Prostate gland (tissue), 2 donors: ENCODE measurements at regions not wholly inside any gene's neighbourhood (a gene's known extent, or its start where the extent isn't known, plus 50 kb on each side); places are given as distances from the start of the nearest gene placed in this dataset.

Source experiments
- POLR2A ChIP-seq: fragments of 450-650 bp; IDR thresholded peaks from one replicate; pipeline ENCODE4 v1.6.1; 2016; ENCODE audit warnings: antibody characterized with exemption, mild to moderate bottlenecking
- POLR2AphosphoS5 ChIP-seq: sonication (generic); formaldehyde crosslinking; IDR thresholded peaks from one replicate; pipeline ENCODE4 v1.6.1; 2017; ENCODE audit warnings: antibody characterized with exemption
- TF ChIP-seq, protein P1 (sequence below), 4 experiments: fragments of 200-600 bp in 2 of 4; fragments of 450-650 bp in 2 of 4; sonication (generic) in 2 of 4; IDR thresholded peaks; 1 replicate in 3 of 4; 2 replicates in 1 of 4; pipeline ENCODE4 v1.5.1; 2016 to 2019; ENCODE audit warnings: antibody characterized with exemption in 4 of 4, mild to moderate bottlenecking in 2 of 4, moderate library complexity in 2 of 4

DNA sequence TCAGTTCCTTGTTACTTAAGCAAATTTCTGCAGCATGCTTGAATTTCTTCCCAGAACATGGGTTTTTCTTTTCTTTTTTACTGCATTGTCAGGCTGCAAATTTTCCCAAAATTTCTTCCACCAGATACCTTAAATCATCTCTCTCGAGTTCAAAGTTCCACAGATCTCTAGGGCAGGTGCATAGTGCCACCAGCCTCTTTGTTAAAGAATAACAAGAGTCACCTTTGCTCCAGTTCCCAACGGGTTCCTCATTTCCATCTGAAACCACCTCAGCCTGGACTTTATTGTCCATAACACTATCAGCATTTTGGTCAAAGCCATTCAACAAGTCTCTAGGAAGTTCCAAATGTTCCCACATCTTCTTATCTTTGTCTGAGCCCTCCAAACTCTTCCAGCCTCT is 389.2 kb downstream of the NXPH1 start:
- TF ChIP-seq POLR2A (no peak), POLR2AphosphoS5 (no peak)
- TF ChIP-seq, protein P1, sequence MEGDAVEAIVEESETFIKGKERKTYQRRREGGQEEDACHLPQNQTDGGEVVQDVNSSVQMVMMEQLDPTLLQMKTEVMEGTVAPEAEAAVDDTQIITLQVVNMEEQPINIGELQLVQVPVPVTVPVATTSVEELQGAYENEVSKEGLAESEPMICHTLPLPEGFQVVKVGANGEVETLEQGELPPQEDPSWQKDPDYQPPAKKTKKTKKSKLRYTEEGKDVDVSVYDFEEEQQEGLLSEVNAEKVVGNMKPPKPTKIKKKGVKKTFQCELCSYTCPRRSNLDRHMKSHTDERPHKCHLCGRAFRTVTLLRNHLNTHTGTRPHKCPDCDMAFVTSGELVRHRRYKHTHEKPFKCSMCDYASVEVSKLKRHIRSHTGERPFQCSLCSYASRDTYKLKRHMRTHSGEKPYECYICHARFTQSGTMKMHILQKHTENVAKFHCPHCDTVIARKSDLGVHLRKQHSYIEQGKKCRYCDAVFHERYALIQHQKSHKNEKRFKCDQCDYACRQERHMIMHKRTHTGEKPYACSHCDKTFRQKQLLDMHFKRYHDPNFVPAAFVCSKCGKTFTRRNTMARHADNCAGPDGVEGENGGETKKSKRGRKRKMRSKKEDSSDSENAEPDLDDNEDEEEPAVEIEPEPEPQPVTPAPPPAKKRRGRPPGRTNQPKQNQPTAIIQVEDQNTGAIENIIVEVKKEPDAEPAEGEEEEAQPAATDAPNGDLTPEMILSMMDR (IDR thresholded peaks at IDR 0.05): no peak
